ENCODE measurements at regions not wholly inside any gene's neighbourhood (a gene's known extent, or its start where the extent isn't known, plus 50 kb on each side); places are given as distances from the start of the nearest gene placed in this dataset.
"Not testable (repeated sequence)": the region's sequence is repeated elsewhere in the genome, so short reads cannot be mapped to it uniquely, and the experiment has no call there.

DNA sequence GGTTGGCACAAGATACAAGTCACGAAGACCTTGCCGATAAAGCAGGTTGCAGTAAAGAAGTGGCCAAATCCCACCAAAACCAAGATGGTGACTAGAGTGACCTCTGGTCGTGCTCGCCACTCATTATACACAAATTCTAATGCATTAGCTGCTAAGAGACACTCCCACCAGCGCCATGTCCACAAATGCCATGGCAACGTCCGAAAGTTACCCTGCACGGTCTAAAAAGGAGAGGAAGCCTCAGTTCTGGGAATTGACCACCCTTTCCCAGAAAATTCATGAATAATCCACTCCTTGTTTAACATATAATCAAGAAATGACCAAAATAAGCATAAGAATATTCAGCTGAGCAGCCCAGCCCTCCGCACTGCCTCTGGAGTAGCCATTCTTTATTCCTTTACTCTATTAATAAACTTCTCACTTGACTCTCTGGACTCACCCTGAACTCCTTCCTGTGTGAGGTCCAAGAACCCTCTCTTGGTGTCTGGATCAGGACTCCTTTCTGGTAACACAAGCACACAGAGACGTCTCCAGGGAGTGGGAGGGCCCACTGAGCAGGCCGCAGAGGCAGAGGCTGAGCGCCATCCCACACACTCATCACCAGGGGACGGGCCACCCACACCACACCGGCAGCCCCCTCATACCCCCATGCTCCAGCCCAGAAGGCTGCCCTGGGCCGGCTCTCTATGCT lies 5431.8 kb upstream of the TPTE start:
- not testable (repeated sequence) for TF ChIP-seq POLR2AphosphoS5 (IDR thresholded peaks at IDR 0.05)
- TF ChIP-seq, protein P1, sequence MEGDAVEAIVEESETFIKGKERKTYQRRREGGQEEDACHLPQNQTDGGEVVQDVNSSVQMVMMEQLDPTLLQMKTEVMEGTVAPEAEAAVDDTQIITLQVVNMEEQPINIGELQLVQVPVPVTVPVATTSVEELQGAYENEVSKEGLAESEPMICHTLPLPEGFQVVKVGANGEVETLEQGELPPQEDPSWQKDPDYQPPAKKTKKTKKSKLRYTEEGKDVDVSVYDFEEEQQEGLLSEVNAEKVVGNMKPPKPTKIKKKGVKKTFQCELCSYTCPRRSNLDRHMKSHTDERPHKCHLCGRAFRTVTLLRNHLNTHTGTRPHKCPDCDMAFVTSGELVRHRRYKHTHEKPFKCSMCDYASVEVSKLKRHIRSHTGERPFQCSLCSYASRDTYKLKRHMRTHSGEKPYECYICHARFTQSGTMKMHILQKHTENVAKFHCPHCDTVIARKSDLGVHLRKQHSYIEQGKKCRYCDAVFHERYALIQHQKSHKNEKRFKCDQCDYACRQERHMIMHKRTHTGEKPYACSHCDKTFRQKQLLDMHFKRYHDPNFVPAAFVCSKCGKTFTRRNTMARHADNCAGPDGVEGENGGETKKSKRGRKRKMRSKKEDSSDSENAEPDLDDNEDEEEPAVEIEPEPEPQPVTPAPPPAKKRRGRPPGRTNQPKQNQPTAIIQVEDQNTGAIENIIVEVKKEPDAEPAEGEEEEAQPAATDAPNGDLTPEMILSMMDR (IDR thresholded peaks at IDR 0.05 in 8 of 11, conservative IDR thresholded peaks at IDR 0.05 in 3 of 11) = not testable (repeated sequence)

All from spleen (tissue), 7 donors.